ENCODE measurements at regions not wholly inside any gene's neighbourhood (a gene's known extent, or its start where the extent isn't known, plus 50 kb on each side); places are given as distances from the start of the nearest gene placed in this dataset.

- no peak for DNase-seq
Measured at GRCh38 chr2:241924069-241924908, 54.8 kb downstream of the RTP5 start.

- DNase-seq = no peak
Measured at GRCh38 chr2:241924909-241925250, 55.4 kb downstream of the RTP5 start.

GRCh38 chr2:241925277-241925676, 55.7 kb downstream of the RTP5 start:
- no peak for DNase-seq

GRCh38 chr2:241925821-241926441, 56.4 kb downstream of the RTP5 start:
- no peak for DNase-seq

GRCh38 chr2:241926541-241927311, 57.2 kb downstream of the RTP5 start:
- DNase-seq = no peak

- no peak for DNase-seq
Measured at GRCh38 chr2:241929551-241930490, 60.3 kb downstream of the RTP5 start.

GRCh38 chr2:241931084-241931975, 61.8 kb downstream of the RTP5 start:
- DNase-seq = no peak

GRCh38 chr2:241931976-241932898, 62.7 kb downstream of the RTP5 start:
- no peak for DNase-seq

- no peak for DNase-seq
Measured at GRCh38 chr2:241932899-241933178, 63.3 kb downstream of the RTP5 start.

GRCh38 chr2:241933179-241933911, 63.8 kb downstream of the RTP5 start:
- no peak for DNase-seq

- no peak for DNase-seq
Measured at GRCh38 chr2:241935314-241935713, 65.8 kb downstream of the RTP5 start.

- no peak for DNase-seq
Measured at GRCh38 chr2:241935774-241936173, 66.2 kb downstream of the RTP5 start.

GRCh38 chr2:241936457-241937133, 67.1 kb downstream of the RTP5 start:
- DNase-seq = no peak

- DNase-seq = no peak
Measured at GRCh38 chr2:241937297-241937696, 67.8 kb downstream of the RTP5 start.

- no peak for DNase-seq
Measured at GRCh38 chr2:241939541-241939940, 70.0 kb downstream of the RTP5 start.

- no peak for DNase-seq
Measured at GRCh38 chr2:241940329-241940728, 70.8 kb downstream of the RTP5 start.

- DNase-seq = no peak
Measured at GRCh38 chr2:241941691-241942301, 72.3 kb downstream of the RTP5 start.

- DNase-seq = no peak
Measured at GRCh38 chr2:241942416-241943208, 73.1 kb downstream of the RTP5 start.
